ENCODE measurements at regions not wholly inside any gene's neighbourhood (a gene's known extent, or its start where the extent isn't known, plus 50 kb on each side); places are given as distances from the start of the nearest gene placed in this dataset.

DNA sequence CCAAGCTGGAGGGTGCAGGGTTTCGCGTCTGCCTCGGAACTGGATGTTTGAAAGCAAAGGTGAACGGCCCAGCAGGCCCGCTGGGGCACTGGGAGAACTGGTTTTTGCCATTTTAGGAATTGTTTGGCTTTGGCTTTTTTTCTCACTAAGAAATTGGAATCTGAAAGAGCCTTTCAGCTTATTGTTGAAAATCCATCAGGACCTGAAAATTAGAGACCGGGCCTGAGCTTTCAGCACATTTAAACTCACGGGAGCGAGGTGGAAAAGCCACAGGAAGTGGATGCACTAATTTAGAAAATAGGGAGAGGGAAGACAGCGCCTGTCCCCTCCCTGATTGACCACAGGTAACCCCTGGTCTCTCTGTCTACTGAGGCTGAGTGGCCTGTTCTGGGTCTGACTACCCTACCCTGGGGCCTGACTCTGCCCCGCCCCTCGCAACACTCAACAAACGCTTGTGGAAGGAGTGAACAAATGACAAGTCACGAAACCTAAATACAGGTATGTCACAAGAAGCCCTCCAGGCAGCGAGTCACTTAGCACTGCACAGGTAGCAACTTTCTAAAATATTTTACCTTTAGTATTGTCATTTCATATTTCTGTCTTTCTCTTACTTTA lies 100.3 kb upstream of the MBOAT2 start:
- no peak for DNase-seq

DNA sequence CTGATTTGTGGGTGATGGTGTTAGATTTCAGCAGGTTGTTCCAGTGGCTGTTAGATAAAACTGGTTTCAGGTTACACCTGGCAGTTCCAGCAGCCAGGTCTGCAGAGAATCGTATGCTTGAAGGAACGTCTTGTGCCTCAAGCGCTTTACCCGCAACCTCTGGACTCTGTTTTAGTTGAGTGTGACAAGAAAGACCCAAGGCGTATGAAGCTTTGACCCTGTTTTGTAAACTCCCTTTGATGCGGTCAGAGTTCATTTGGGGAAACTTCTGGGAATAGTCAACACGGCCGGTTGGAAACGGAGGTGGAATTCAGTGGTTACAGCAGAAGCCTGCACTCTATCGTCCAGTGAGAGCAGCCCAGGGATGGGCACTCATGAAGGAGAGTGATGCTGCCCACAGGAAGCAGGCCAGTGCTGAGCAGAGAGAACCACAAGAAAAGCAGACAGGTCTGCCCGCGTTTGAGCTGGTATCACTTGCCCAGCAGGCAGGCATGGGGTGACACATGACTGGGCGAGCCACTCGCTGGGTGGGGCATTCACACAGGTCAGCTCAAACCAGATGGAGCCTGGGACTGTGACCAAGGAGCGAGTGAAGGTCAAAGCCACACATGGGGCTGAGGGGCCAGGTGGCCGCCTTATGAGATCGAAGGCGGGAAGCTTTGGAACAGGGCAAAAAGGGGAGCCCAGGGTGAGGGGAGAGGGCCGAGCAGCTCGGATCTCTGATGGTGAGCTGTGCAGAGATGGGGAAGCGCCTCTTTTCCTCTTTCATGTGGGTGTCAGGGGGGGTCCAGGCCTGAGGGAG lies 99.6 kb upstream of the MBOAT2 start:
- DNase-seq, result no peak

DNA sequence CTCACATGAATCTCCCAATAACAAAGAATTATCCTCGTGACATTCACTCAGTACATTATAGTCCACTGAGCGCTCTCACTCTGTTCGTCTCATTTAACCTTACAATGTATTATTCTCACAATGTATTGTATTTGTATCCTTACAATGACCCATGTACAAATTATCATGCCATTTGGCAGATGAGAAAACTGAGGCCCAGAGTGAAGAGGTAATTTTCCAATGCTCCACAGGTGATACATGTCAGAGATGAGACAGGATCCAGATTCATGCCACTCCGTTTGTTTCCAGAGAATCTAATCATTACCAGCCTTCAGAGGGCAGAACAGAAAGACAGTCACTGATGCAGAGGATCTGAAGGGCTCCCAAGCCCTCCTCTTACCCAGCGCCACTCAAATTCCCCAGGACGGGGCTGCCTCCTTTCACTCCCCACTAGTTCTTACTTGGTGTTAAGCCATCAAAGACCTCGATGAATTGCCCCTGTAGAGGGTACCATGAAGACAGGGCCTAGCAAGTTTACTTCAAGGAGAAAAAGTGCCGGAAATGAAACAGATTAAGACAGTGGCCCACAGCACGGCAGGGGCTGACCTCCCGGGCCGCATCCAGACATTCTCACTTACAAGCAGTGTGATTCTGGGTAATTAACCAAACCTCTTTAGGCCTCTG lies 98.4 kb upstream of the MBOAT2 start:
- DNase-seq, result no peak

DNA sequence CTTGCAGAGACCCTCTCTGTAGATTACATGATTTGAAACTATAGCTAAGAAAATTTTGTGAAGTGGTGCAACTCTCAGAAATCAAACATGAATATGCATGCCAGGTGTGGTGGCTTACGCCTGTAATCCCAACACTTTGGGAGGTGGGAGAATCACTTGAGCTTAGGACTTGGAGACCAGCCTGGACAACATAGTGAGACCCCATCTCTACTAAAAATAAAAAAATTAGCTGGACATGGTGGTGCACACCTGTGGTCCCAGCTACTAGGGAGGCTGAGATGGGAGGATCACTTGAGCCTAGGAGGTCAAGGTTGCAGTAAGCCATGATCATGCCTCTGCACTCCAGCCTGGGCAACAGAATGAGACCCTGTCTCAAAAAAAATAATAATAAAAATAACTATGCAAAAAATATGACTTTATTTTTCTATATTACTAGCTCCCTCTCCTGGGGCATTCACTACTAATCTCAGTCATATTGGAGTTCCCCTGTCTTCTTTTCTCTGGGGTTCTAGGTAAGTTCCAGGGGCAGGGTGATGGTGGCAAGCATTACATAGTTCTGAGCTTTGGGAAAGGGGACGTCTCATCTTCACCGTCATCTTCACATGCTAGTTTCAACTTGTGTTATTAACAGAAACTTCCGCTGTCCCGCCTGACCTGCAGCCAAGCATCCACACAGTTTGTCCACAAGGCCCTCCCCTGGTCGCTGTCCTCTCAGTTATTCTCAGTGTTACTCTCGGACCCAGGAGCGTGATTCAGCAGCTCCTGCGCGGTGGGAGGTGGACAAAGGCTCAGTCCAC lies 96.8 kb upstream of the MBOAT2 start:
- DNase-seq, result no peak

DNA sequence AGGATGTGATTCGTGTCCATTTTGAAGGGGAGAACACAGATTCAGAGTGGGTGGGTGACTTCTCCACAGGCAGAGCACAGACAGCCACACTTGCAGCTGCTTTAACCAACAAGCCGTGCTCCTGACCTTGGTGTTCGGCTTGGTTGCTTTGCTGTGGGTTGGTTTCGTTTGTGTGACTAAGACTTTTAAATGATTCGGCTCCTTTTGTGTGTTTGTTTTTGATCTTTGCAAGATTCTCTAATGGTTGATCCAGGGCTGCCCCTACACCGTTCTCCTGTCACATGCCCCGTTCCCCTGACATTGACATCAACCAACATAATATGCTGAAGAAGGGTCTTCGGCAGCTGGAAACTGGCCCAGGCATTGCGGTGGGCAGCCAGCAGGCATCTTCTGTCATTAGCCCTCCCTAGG lies 95.9 kb upstream of the MBOAT2 start:
- no peak for DNase-seq

DNA sequence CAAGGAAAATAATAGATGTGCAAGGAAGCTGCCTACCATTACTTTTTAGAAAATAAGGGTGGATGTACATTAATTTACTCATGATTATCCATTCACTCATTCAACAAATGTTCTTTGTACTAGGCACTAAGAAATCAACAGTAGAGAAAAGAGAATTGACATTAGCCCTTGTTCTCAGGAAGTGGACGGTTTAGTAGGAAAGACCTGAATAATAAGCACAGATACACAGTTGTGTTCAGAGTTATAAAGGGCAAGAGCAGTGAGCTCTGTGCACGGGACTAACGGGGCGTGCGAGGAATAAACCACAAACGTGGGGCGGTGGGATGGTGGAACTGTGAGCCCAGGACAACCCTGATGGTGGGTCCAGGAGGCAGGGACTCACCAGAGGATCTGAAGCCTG lies 94.4 kb upstream of the MBOAT2 start:
- no peak for DNase-seq

DNA sequence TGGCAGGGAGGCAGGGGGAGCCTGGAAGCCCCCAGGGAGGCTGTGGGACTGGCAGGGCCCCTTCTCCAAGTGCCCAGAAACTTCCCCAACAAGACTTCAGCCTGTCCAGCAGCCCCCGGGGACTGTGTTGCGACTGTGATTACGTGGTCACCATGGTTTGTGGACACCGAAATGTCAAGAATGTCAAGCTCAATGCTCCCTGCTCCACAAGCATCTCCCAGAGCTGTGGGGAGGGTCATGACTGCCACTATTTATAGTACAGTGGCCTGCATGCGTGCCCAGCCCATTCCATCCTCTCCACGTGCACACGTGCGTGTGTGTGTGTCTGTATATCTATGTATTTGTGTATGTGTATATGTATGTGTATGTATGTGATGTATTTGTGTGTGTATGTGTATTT lies 93.8 kb upstream of the MBOAT2 start:
- DNase-seq, result no peak

DNA sequence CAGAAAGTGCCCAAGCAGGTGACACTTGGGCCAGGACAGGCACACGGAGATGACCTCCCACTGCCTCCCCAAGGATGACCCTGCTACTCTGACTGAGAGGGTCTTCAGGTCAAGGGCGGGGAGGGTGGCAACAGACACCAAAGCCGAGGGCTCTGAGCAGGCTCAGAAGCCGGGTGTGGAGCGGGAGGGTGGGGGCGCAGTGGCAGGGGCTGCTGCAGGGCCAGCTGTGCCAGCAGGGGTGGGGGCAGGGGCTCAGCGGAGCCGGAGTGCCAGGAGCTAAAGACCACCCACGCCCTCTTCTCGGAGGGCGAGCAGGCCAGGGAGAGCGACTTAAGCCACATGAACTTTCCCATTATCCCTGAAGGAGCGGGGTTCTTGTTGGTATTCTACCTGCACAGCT lies 93.3 kb upstream of the MBOAT2 start:
- DNase-seq, result no peak

DNA sequence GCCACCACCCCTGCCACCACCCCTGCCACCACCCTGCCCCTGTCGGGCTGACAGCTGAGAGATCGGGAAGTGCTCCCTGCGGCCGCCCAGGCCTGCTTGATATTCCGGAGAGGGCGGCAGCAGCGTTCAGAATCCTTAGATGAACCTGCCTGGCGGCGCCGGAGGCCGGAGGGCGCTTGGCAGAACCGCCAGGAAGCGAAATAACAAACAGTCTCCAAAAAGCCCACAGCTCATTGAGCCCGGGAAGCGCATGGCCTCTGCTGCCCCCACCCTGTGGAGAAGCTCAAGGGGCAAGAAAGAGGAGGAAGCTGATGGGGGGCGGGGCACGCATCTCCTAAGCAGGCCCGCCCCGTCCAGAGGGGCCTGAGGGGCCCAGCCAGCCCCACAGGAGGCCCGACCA lies 92.2 kb upstream of the MBOAT2 start:
- no peak for DNase-seq

DNA sequence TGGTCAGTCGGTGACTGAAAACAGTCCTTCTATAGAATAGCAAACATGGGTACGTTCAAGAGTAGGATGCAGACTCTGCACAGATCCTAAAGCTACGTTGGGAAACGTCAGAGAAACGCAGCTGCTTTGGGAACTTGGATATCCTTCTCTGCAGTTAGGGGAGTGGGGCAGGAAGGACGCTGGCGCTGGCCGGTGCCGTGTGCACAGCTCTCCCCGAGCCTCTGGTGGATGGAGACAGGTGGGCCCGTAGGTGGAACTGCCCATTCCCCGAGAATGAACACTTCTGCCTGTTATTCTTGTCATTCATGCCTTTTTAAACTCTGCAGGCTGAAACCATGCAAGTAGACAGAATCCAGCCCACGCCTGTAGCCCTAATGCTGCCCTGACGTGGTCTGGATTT lies 91.7 kb upstream of the MBOAT2 start:
- no peak for DNase-seq

DNA sequence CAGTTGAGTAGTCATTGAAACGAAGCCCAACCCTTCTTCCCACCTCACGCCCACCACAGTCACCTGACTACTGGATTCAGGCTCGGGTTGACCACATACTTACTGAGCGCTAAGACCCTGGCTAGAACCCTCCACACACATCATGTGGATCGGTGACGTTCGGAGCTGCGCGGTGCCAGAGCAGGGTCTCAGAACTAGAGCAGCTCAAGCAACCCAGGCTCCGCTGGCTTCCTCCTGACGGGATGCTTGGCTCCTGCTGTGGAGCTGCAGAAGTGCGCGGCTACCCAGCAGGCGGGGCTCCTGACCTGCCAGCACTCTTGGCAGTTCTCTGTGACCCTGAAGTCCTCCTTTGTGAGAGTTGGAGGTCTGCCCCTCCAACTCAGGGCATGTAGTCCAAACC lies 90.6 kb upstream of the MBOAT2 start:
- no peak for DNase-seq

DNA sequence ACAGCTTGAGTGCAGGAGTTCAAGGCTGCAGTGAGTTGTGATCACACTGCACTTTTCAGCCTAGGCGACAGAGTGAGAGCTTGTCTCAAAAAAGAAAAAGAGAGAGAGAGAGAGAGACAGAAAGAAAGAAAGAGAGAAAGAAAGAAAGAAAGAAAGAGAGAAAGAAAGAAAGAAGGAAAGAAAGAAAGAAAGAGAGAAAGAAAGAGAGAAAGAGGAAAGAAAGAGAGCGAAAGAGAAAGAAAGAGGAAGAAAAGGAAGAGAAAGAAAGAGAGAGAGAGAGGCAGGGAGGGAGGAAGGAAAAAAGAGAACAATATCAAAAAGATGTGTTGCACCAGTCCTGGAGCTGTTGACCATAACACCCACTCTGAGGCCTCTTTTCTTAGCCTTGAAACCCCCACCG lies 89.8 kb upstream of the MBOAT2 start:
- DNase-seq, result no peak

DNA sequence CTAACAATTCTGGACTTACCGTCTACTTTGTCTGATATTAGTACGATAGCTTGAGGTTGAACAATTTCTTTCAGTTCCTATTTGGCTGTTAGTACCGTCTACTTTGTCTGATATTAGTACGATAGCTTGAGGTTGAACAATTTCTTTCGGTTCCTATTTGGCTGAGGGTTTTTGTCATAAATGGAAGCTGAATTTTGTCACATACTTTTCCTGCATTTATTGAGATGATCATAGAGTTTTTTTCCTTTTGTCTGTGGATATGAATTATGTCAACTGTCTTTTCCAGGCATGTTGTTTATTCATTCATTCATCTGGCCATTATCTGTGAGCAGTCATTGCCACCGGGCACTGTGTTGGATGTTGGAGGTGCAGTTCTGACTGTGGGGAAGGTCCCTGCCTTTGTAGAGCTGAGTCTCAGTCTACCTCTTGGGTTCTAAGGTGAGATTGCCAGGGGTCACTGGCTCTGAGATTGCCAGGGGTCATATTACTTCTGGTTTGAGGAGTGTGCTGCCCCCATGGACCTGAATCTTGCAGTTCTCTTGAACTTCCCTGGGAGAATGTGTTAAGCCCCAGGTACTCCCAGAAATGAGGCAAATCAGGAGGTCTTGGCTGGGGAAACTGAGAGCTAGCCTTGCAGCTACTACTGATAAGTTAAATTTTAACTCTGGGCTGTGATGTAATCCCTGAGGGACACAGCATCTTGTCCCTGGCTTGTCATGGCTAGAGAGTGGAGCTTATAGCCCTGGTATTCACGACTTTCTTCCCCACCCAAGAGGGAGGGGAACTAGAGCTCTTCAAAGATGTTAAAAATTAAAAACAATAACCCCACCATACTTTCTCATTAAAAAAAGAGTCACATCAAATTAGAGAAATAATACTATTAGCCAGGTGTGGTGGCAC lies 89.1 kb upstream of the MBOAT2 start:
- no peak for DNase-seq

DNA sequence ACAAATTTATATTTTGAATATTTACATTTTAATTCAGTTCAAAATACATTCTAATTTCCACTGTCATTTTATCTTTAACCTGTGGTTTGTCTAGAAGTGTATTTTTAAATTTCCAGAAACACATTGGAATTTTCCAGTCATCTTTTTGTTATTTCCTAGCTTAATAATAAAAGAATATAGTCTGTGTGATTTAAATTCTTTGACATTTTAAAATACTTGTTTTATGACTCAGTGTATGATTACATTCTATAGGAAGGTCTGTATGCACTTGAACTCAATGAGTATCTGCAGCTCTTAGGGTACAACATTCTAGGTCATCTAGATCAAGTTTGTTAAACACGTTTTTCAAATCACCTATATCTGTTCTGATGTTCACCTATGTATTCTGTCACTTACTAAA lies 88.3 kb upstream of the MBOAT2 start:
- no peak for DNase-seq

DNA sequence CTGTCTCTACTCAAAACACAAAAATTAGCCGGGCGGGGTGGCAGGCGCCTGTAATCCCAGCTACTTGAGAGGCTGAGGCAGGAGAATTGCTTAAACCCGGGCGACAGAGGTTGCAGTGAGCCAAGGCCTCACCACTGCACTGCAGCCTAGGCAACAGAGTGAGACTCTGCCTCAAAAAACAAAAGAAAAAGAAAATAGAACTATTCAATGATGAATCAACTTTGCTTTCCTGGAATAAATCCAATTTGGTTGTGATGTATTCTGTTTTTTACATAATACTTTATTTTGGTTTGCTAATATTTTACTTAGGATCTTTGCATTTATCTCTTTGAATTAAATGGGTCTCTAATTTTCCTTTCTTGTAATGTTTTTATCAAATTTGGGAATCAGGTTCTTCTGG lies 86.3 kb upstream of the MBOAT2 start:
- DNase-seq, result no peak

DNA sequence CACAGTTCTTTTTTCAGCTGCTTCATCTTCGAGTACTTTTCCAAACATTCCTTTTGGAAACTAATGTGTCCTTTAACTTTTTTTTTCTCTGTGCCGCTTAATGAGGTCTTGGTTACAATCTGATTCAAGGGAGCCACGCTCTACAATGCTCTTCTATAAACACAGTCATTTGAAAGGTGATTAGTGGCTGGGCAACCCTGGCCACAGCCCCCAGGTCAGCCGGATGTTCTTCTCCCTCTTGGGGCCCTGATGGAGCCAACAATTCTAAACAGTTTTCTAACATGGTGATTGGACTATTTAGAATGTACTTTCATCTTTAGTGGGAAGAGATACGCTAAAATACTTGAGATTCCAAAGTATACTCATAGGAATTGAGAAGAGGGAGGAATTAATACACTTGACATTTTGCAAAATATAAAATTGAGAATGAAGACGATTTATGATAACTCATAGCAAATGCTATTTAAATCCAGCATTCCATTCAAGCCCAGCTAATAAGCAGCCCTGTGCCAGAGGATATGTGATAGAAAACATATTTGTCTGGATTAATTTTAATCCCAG lies 83.7 kb upstream of the MBOAT2 start:
- DNase-seq, result no peak

DNA sequence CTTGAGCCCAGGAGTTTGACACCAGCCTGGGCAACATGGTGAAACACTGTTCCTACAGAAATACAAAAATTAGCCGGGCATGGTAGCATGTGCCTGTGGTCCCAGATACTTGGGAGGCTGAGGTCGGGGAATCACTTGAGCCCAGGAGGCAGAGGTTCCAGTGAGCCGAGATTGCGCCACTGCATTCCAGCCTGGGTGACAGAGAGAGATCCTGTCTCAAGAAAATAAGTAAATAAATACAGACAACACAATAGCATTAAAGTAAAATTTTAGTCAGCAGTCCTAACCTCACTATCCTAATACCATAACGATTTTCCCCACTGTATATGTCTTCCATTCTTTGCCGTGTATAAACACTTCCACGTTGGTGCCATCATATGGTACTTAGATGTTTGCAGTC lies 83.0 kb upstream of the MBOAT2 start:
- no peak for DNase-seq

DNA sequence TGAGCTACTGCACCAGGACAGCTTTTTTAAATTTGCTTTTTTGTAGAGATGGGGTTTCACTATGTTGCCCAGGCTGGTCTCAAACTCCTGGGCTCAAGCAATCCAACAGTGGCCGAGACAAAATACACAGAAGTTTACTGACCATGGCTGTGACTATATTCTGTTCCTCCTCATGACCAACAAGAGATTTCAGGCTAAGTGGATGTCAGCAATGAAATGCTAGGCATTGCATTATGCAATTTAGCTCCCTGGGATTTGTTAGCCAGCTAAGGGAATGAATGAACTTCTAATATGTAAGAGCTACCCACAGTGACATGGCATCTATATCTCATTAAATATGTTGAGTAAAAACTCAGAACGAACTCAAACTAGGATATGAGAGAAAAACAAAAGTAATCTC lies 81.9 kb upstream of the MBOAT2 start:
- DNase-seq, result no peak

DNA sequence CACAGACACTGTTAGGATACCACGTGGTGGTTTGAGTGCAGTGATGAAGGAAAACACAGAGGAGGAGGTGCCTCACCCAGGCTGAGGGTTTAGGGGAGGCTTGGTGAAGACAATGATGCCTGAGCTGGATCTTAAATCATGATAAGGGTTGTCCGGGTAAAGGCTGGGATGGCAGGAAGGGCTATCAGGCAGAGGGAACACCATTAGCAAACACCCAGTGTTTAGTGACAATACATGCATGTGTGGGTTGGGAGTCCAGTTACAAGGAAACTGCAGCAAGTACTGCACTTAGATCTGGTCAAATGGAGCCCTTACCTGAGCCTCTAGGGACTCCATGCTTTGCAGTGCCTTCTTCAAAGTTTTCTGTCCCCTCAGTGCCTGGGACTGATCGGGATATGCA lies 79.8 kb upstream of the MBOAT2 start:
- no peak for DNase-seq

DNA sequence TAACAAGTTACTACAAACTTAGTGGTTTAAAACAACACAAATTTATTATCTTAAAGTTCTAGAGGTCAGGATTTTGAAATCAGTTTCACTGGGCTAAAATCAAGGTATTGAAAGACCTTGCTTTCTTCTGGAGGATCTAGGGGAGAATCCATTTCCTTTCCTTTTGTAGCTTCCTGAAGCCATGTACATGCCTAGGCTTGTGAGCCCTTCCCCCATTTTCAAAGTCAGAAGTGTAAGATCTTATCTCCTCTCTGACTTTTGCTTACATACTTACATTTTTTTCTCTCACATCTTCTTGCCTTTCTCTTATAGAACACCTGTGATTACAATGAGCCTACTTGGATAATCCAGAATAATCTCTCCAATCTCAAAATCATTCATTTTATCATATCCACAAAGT lies 78.7 kb upstream of the MBOAT2 start:
- no peak for DNase-seq

DNA sequence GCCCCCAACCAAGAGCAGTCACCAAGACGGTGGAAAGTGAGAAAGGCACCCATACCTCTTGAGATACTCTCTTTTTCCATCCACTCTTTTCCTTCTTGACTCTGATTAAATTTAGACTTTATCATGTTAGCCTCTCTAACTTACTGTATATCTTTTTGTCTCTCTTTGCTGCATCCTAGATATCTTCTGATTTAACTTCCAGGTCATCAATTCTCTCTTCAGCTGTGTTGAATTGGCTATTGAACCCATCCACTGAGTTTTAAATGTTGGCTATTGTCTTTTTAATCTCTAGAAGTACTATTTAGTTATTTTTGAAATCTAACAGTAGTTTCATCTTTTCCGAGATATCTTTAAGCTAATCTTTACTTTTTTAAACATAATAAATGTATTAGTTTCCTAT lies 78.3 kb upstream of the MBOAT2 start:
- no peak for DNase-seq

DNA sequence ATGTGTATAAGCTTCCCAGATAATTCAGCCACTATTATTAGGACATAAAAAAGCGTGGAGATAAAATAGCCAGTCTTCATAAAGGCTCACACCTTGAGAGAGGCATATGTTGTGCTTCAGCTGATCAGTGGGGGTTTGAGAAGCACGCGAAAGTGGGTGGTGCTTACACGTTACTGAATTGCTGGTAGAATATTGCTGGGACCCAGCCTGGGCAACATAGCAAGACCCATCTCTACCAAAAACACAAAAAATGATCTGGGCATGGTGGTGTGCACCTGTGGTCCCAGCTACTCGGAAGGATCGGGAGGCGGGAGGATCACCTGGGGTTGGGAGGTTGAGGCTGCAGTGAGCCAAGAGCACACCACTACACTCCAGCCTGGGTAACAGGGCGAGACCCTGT lies 74.9 kb upstream of the MBOAT2 start:
- DNase-seq, result no peak
